G401 (cell line): ENCODE measurements at regions not wholly inside any gene's neighbourhood (a gene's known extent, or its start where the extent isn't known, plus 50 kb on each side); places are given as distances from the start of the nearest gene placed in this dataset.
A peak's percentile ranks its signal among the peaks of the same experiment; 100 is the strongest.

Source experiments
- DNase-seq: peaks from one replicate; pipeline ENCODE4 v3.0.0-alpha.2; 2015; ENCODE audit warnings: low spot score
- in situ Hi-C: cut with HindIII; loops from 2 replicates; pipeline ENCODE4 v1.10.0; 2016; ENCODE audit warnings: low sequenced_read_pairs, mixed read lengths

- DNase-seq: no peak
- in situ Hi-C loops: no loop called here
These were observed 642.4 kb upstream of the RAB6C start for GRCh38 chr2:129337076-129337475.

GRCh38 chr2:129345540-129345939 is 633.9 kb upstream of the RAB6C start:
- DNase-seq: no peak
- in situ Hi-C loops: no loop called here

- peak; percentile 3 for DNase-seq
- in situ Hi-C loops: no loop called here
These were observed 631.8 kb upstream of the RAB6C start for GRCh38 chr2:129347486-129348217.

DNA sequence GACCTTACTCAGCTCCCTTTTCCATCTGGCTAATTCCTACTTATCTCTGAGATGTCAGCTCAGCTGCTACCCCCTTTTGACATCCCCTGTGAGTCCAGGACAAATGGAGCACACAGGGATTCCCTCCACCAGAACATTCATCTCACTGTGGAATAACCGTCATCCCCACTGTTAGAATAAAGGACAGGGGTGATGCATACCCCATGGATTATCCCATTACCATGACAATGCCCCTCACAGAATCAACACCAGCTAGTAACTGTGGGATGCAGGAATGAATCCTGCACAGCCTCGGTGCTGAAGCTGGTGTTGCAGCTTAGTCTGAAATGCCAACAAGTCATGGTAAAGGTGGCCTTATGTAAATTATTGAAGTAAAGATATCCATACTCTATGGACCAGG is 624.8 kb upstream of the RAB6C start:
- in situ Hi-C loops: no loop called here
- DNase-seq: no peak

GRCh38 chr2:129361688-129362087 is 617.8 kb upstream of the RAB6C start:
- in situ Hi-C loops: no loop called here
- DNase-seq: no peak

GRCh38 chr2:129366263-129366662 is 613.2 kb upstream of the RAB6C start:
- no peak for DNase-seq
- in situ Hi-C loops: no loop called here

DNA sequence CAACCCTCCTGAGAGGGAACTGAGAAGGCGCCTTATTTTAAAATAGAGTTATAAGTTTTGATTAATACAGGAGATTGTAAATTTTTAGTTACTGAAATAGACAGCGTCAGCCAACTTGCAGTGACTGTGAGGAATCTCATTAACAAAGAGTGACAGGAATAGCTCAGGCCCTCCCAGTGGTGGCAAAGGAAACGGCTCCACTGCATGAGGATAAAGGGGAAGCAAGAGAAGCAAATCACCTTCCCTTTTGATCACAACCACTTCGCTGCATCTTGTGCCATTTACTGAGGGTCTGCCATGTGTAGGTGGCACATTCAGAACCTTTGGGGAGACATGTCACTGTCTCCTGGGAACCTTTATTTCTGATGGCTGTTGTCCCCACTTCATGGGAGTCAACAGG is 612.4 kb upstream of the RAB6C start:
- in situ Hi-C loops: no loop called here
- no peak for DNase-seq

- in situ Hi-C loops: no loop called here
- DNase-seq: no peak
These were observed 610.0 kb upstream of the RAB6C start for GRCh38 chr2:129369437-129369836.

GRCh38 chr2:129374452-129374851 is 605.0 kb upstream of the RAB6C start:
- in situ Hi-C loops: no loop called here
- DNase-seq: no peak

GRCh38 chr2:129375632-129376425 is 603.6 kb upstream of the RAB6C start:
- in situ Hi-C loops: no loop called here
- DNase-seq: no peak

- no peak for DNase-seq
These were observed 602.9 kb upstream of the RAB6C start for GRCh38 chr2:129376426-129377077.

DNA sequence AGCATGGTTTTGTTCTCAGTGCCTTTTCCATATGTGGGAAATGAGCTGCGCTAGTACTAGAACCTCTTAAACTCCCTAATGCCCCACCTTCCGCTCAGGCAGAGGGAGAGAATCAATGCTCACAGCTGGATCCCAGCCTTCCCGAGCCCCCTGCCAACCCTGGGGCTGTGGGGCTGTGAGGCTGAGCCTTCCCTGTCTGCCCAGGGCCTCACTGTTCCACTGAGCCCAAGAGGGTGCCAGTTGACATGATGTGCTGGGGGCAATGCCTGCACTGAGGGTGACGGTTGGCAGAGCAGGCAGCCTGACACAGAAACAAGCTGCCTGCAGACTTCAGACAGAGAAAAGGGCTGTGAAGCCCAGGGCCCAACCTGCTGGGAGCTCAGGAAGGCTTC is 602.4 kb upstream of the RAB6C start:
- DNase-seq: no peak
- in situ Hi-C loops: no loop called here

More at GRCh38 chr2:129376426-129377077, 602.9 kb upstream of the RAB6C start:
- in situ Hi-C loops: no loop called here

DNA sequence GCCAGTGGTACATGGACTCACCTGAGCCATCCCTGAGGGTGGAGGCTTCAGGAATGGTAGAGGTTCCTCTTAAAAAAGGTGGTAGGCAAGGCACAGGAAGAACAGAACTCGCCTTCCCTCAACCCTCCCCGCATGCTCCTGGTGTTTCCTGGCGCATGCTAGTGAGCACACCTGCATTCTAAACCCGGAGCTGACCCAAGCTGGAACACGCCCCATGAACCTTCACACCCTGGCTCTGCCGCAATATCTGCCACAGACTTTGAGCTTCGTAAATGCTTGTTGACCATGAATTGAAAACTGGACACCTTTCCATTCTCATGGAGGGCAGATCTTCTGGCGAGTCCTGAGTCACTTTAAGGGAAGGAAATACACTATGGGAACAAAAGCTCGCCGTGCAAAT is 601.3 kb upstream of the RAB6C start:
- in situ Hi-C loops: no loop called here
- no peak for DNase-seq

GRCh38 chr2:129379411-129379810 is 600.1 kb upstream of the RAB6C start:
- DNase-seq: no peak
- in situ Hi-C loops: no loop called here

DNA sequence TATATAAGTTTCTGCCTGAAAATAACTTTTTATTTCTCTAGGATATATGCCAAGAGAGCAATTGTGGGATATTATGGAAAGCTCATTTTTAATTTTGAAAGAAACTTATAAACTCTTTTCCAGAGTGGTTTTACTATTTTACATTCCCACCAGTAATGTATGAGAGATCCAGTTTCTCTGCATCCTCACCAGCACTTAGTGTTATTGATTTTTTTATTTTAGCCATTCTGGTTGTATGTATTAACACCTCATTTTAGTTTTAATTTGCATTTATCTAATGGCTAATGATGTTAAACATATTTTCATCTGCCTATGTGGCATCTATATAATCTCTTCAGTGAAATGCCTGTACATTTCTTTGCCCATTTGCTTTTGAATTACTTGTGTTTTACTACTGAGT is 597.7 kb upstream of the RAB6C start:
- no peak for DNase-seq
- in situ Hi-C loops: no loop called here

DNA sequence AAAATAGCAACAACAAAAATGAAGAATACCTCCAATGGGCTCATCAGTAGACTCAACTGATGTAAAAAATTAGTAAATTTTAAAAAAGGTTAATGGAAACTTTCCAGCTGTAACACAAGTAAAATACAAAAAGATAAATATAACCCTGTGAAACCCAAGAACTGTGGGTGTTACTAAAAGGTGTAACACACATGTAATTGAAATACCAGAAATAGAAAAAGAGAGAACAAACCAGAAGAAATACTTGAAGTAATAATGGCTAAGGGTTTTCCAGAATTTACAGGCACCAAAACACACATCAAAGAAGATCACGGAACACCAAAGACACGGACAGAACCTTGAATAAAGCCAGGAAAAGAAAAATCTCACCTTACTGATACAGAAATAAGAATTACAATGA is 590.6 kb upstream of the RAB6C start:
- in situ Hi-C loops: no loop called here
- no peak for DNase-seq

GRCh38 chr2:129393816-129394215 is 585.6 kb upstream of the RAB6C start:
- in situ Hi-C loops: no loop called here
- DNase-seq: no peak

DNA sequence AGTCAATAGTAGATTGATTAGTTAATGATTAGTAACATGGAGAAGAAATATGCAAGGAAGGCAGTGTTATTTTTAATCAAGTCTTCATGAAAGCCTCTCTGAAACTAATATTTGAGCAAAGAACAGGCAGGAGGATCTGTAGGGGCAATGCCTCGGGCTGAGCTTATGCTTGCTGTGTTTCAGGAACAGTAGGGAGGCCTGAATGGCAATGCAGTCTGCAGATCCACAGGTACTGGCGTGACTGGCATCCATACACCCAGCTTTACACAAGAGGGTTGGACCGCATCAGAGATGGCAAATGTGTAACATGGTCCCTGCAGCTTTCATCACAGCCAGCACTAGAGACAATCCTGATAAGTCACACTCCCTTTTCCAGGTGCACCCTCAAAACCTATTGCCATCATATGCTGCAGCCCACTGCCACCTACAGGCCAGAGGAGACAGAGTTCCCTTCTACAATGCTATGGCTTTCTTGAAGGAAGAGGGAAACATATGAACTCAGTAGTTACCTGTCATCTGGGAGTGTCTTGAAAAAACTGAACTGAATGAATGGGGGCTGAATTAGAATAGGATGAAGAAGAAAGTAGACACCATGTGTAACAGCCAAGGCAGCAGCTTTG is 582.4 kb upstream of the RAB6C start:
- DNase-seq: peak; percentile 57
- in situ Hi-C loops: no loop called here

GRCh38 chr2:129400826-129401225 is 578.6 kb upstream of the RAB6C start:
- in situ Hi-C loops: no loop called here
- peak; percentile 69 for DNase-seq

DNA sequence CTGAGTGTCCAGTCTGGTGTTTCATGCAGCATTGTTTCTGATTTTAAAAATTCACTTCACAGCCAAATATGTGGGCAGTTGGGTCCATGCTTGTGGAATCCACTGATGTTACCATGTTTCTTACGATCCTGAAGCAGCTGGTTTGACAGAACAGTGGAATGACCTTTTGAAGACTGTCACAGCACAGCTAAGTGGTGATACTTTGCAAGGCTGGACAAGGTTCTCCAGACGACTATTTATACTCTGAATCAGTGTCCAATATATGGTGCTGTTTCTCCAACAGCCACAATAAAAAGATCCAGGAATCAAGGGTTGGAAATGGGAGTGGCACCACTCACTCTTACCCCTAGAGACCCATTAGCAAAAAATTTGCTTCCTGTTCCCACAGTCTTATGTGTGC is 577.4 kb upstream of the RAB6C start:
- no peak for DNase-seq
- in situ Hi-C loops: no loop called here
